Fibroblast of mammary gland (primary cell): ENCODE measurements at regions not wholly inside any gene's neighbourhood (a gene's known extent, or its start where the extent isn't known, plus 50 kb on each side); places are given as distances from the start of the nearest gene placed in this dataset.
A peak's percentile ranks its signal among the peaks of the same experiment; 100 is the strongest.

ENCODE experiments used
- DNase-seq: peaks from one replicate; pipeline ENCODE4 v3.0.0-alpha.2; 2010; ENCODE audit warnings: low read depth
- H3K4me3 ChIP-seq: 2 replicates; pipeline ENCODE4 v1.5.1; 2011; ENCODE audit warnings: low read depth, mild to moderate bottlenecking, low read length, moderate library complexity; ENCODE audit not compliant: control insufficient read depth
- TF ChIP-seq, protein P1 (sequence below): conservative IDR thresholded peaks from 2 replicates; pipeline ENCODE4 v1.5.1; 2011; ENCODE audit warnings: low read depth, low read length, inconsistent platforms; ENCODE audit not compliant: control insufficient read depth, insufficient read depth

GRCh38 chr5:74556631-74557595 is 83.6 kb downstream of the ENC1 start:
- DNase-seq = peak; percentile 18
- no peak overlapping the region for H3K4me3 ChIP-seq
- TF ChIP-seq, protein P1, sequence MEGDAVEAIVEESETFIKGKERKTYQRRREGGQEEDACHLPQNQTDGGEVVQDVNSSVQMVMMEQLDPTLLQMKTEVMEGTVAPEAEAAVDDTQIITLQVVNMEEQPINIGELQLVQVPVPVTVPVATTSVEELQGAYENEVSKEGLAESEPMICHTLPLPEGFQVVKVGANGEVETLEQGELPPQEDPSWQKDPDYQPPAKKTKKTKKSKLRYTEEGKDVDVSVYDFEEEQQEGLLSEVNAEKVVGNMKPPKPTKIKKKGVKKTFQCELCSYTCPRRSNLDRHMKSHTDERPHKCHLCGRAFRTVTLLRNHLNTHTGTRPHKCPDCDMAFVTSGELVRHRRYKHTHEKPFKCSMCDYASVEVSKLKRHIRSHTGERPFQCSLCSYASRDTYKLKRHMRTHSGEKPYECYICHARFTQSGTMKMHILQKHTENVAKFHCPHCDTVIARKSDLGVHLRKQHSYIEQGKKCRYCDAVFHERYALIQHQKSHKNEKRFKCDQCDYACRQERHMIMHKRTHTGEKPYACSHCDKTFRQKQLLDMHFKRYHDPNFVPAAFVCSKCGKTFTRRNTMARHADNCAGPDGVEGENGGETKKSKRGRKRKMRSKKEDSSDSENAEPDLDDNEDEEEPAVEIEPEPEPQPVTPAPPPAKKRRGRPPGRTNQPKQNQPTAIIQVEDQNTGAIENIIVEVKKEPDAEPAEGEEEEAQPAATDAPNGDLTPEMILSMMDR = no peak

GRCh38 chr5:74556006-74556405 is 84.5 kb downstream of the ENC1 start:
- TF ChIP-seq, protein P1 = no peak
- no peak overlapping the region for H3K4me3 ChIP-seq
- DNase-seq = no peak

DNA sequence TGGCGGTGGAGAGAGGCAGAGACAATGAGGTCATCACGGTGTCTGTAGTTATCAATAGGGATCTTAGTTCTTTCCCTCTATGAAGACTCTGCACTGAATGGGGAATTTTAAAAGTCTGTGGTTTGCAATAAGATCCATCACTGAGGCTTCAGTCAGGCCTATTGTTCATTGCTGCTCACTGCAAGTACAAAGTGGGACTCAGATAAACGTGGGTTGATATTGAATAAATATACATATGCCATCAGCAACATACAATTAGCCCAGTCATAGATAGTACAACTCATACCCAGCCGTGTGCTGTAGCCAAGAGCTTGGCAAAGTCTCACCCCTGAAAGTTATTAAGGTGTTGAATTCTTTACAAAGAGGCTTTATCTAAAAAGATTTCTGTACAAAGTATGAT is 88.4 kb downstream of the ENC1 start:
- H3K4me3 ChIP-seq = no peak overlapping the region
- DNase-seq = no peak
- TF ChIP-seq, protein P1 = no peak

DNA sequence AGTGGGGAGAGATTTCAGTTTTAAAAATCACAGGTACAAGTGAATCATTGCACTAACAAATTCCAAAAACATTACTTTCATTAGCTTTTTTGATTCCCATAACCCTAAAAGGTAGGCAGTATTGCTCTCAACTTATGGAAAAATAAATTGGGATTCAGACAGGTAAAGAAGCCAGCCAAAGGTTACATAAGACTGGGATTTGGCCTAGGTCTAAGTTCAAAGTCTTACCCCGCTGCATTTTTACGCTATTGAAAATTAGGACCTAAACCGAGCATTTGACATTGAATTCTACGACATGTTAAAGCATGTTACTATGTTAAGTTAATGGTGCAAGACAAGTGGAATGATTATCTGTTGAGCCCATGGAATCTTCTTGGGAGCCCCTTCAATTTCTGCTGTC is 89.6 kb downstream of the ENC1 start:
- TF ChIP-seq, protein P1 = no peak
- no peak for DNase-seq
- H3K4me3 ChIP-seq = no peak overlapping the region

GRCh38 chr5:74549384-74549783 is 91.1 kb downstream of the ENC1 start:
- DNase-seq = no peak
- TF ChIP-seq, protein P1 = no peak
- H3K4me3 ChIP-seq = no peak overlapping the region

DNA sequence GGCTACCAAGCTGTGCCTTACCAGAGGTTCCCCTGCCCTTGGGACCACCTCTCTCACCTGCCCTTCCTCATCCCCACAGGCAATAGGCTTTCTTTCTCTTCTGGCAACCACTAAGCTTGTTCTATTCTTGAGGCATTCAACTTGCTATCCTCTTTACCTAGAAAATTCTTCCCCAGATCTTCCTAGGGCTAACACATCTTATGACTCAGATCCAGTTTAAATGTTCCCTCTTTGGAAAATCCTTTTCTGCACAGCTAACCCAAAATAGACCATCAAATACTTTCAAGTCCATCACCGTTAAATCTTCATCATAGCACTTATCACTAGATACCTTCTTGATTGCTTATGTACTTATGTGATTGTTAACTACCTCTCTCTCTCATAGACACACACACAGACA is 93.7 kb downstream of the ENC1 start:
- no peak overlapping the region for H3K4me3 ChIP-seq
- peak; percentile 46 for DNase-seq
- TF ChIP-seq, protein P1 = no peak
